Astrocyte (in vitro differentiated cells and primary cell): ENCODE measurements at regions not wholly inside any gene's neighbourhood (a gene's known extent, or its start where the extent isn't known, plus 50 kb on each side); places are given as distances from the start of the nearest gene placed in this dataset. TPM values are rescaled to one million over a fixed set of nuclear protein-coding genes. Genes with fewer than 3 reads are reported as not detected.

Source experiments
- DNase-seq: peaks from one replicate; pipeline ENCODE4 v3.0.0-alpha.2; 2010; ENCODE audit warnings: low read depth
- FAIRE-seq: peaks from 2 replicates; lab custom pipeline; 2011; peaks lifted over from hg19 to GRCh38; lab: Jason Lieb, UNC
- H2AFZ ChIP-seq: 2 replicates; pipeline ENCODE4 v1.6.0; 2012; ENCODE audit warnings: low read depth, low read length, inconsistent platforms
- H3K27ac ChIP-seq: 2 replicates; pipeline ENCODE4 v1.5.1; 2011; ENCODE audit warnings: low read depth, low read length, inconsistent platforms
- H3K27me3 ChIP-seq: 2 replicates; pipeline ENCODE4 v1.6.0; 2011; ENCODE audit warnings: low read length, inconsistent platforms; ENCODE audit not compliant: insufficient read depth
- H3K36me3 ChIP-seq: 2 replicates; pipeline ENCODE4 v1.5.1; 2011; ENCODE audit warnings: low read length, inconsistent platforms; ENCODE audit not compliant: insufficient read depth
- H3K4me1 ChIP-seq: 2 replicates; pipeline ENCODE4 v1.5.1; 2011; ENCODE audit warnings: low read length, inconsistent platforms; ENCODE audit not compliant: insufficient read depth
- H3K4me2 ChIP-seq: 2 replicates; pipeline ENCODE4 v1.6.0; 2012; ENCODE audit warnings: low read length, inconsistent platforms
- H3K4me3 ChIP-seq: 2 replicates; pipeline ENCODE4 v1.5.1; 2011; ENCODE audit warnings: low read depth, mild to moderate bottlenecking, low read length, inconsistent platforms; ENCODE audit not compliant: insufficient read depth
- H3K79me2 ChIP-seq: 2 replicates; pipeline ENCODE4 v1.6.0; 2012; ENCODE audit warnings: mild to moderate bottlenecking, low read length, inconsistent platforms; ENCODE audit not compliant: insufficient read depth
- H3K9ac ChIP-seq: 2 replicates; pipeline ENCODE4 v1.6.0; 2012; ENCODE audit warnings: mild to moderate bottlenecking, low read length, inconsistent platforms
- H3K9me3 ChIP-seq: 2 replicates; pipeline ENCODE4 v1.5.1; 2012; ENCODE audit warnings: low read depth, mild to moderate bottlenecking, low read length, inconsistent platforms; ENCODE audit not compliant: insufficient read depth
- H4K20me1 ChIP-seq: 2 replicates; pipeline ENCODE4 v1.6.0; 2012; ENCODE audit warnings: low read length, inconsistent platforms; ENCODE audit not compliant: insufficient read depth
- H3K27ac Mint-ChIP-seq: one replicate; pipeline ENCODE4 v1.8.0; 2021; ENCODE audit warnings: mild to moderate bottlenecking, mixed read lengths; ENCODE audit not compliant: unreplicated experiment
- H3K27me3 Mint-ChIP-seq: one replicate; pipeline ENCODE4 v1.8.0; 2021; ENCODE audit warnings: low read depth, mixed read lengths; ENCODE audit not compliant: unreplicated experiment
- H3K36me3 Mint-ChIP-seq: one replicate; pipeline ENCODE4 v1.8.0; 2021; ENCODE audit warnings: low read depth, mixed read lengths; ENCODE audit not compliant: unreplicated experiment
- H3K4me1 Mint-ChIP-seq: one replicate; pipeline ENCODE4 v1.8.0; 2021; ENCODE audit warnings: low read depth, mixed read lengths; ENCODE audit not compliant: unreplicated experiment
- H3K4me3 Mint-ChIP-seq: one replicate; pipeline ENCODE4 v1.8.0; 2021; ENCODE audit warnings: mild to moderate bottlenecking, moderate library complexity, mixed read lengths; ENCODE audit not compliant: unreplicated experiment
- H3K9me3 Mint-ChIP-seq: one replicate; pipeline ENCODE4 v1.8.0; 2021; ENCODE audit warnings: mild to moderate bottlenecking, mixed read lengths; ENCODE audit not compliant: unreplicated experiment
- EZH2 ChIP-seq: IDR thresholded peaks from 2 replicates; pipeline ENCODE4 v1.6.1; 2012; ENCODE audit warnings: mild to moderate bottlenecking, low read length, inconsistent platforms; ENCODE audit not compliant: insufficient read depth
- microRNA-seq: library from miRNA; unstranded; fragments of <30 nt; microRNA quantifications from one replicate; pipeline ENCODE4 v1.2.0, GENCODE V29; 2020
- TF ChIP-seq, protein P1 (sequence below): IDR thresholded peaks from 2 replicates; pipeline ENCODE4 v1.5.1; 2011; ENCODE audit warnings: low read depth, mild to moderate bottlenecking, inconsistent platforms, low read length, moderate library complexity; ENCODE audit not compliant: insufficient read depth

DNA sequence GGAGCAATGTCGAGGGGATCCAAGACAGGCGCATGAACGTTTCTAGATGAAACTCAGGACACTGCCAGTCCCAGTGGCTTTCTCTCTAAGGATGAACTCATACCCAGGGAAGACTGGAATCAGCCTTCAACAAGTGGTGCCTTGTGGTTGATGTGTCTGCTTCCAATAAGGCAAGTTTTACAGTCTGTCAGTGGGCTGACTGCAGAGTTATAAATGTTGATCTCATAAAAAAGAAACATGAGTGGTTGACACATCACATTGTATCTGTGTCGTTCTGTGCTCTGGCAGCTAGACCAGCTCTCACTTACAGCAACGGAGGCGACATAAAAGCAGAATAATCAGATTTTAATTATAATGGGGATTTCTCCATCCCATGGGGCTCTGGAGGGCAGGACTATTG lies 96.7 kb downstream of the SNX19 start:
- Mint-ChIP-seq H3K4me3 (no peak overlapping the region), H3K27me3 (peaks cover 24% of the 10 kb centered on the region)
- H3K9me3 ChIP-seq: no peaks in the 10 kb centered on the region

More for the DNA sequence above, 96.7 kb downstream of the SNX19 start:
- no peaks in the 10 kb centered on the region for H3K9me3 Mint-ChIP-seq
- DNase-seq (no peak), FAIRE-seq (no peak)
- TF ChIP-seq, protein P1, sequence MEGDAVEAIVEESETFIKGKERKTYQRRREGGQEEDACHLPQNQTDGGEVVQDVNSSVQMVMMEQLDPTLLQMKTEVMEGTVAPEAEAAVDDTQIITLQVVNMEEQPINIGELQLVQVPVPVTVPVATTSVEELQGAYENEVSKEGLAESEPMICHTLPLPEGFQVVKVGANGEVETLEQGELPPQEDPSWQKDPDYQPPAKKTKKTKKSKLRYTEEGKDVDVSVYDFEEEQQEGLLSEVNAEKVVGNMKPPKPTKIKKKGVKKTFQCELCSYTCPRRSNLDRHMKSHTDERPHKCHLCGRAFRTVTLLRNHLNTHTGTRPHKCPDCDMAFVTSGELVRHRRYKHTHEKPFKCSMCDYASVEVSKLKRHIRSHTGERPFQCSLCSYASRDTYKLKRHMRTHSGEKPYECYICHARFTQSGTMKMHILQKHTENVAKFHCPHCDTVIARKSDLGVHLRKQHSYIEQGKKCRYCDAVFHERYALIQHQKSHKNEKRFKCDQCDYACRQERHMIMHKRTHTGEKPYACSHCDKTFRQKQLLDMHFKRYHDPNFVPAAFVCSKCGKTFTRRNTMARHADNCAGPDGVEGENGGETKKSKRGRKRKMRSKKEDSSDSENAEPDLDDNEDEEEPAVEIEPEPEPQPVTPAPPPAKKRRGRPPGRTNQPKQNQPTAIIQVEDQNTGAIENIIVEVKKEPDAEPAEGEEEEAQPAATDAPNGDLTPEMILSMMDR: no peak
- TF ChIP-seq EZH2: no peak
- no peak overlapping the region for H3K9ac ChIP-seq
- no peak overlapping the region for H3K4me3 ChIP-seq
- no peaks in the 10 kb centered on the region for H3K27me3 ChIP-seq
- H2AFZ ChIP-seq: no peak overlapping the region
- no peak overlapping the region for H3K4me2 ChIP-seq
- no peaks in the 10 kb centered on the region for H3K36me3 Mint-ChIP-seq
- no peaks in the 10 kb centered on the region for H4K20me1 ChIP-seq
- H3K27ac Mint-ChIP-seq: no peak overlapping the region
- no peaks in the 10 kb centered on the region for H3K79me2 ChIP-seq
- no peaks in the 10 kb centered on the region for H3K36me3 ChIP-seq
- H3K4me1 Mint-ChIP-seq: peaks cover 8% of the 10 kb centered on the region
- no peaks in the 10 kb centered on the region for H3K4me1 ChIP-seq
- H3K27ac ChIP-seq: no peak overlapping the region

Small RNA genes lying in the stretch of these regions (microRNA-seq; reads per million reads assigned to microRNA genes)
- gene MIR8052: not detected
